Ammon's horn (tissue), 1 donor: ENCODE measurements at regions not wholly inside any gene's neighbourhood (a gene's known extent, or its start where the extent isn't known, plus 50 kb on each side); places are given as distances from the start of the nearest gene placed in this dataset.

Experiments used
- DNase-seq: peaks from one replicate; pipeline ENCODE4 v3.0.0-alpha.2; 2016; ENCODE audit warnings: low spot score

- DNase-seq: no peak
Observed at GRCh38 chr2:19426941-19427340, 68.5 kb upstream of the OSR1 start.

- DNase-seq: no peak
Observed at GRCh38 chr2:19426144-19426543, 67.7 kb upstream of the OSR1 start.

GRCh38 chr2:19425419-19425818, 67.0 kb upstream of the OSR1 start:
- DNase-seq: no peak

- no peak for DNase-seq
Observed at GRCh38 chr2:19419211-19419880, 60.9 kb upstream of the OSR1 start.

GRCh38 chr2:19416784-19417684, 58.6 kb upstream of the OSR1 start:
- DNase-seq: no peak

GRCh38 chr2:19416083-19416482, 57.7 kb upstream of the OSR1 start:
- no peak for DNase-seq

GRCh38 chr2:19409046-19409445, 50.6 kb upstream of the OSR1 start:
- no peak for DNase-seq

GRCh38 chr2:19408592-19408991, 50.2 kb upstream of the OSR1 start:
- no peak for DNase-seq
